ENCODE measurements at regions not wholly inside any gene's neighbourhood (a gene's known extent, or its start where the extent isn't known, plus 50 kb on each side); places are given as distances from the start of the nearest gene placed in this dataset.

DNA sequence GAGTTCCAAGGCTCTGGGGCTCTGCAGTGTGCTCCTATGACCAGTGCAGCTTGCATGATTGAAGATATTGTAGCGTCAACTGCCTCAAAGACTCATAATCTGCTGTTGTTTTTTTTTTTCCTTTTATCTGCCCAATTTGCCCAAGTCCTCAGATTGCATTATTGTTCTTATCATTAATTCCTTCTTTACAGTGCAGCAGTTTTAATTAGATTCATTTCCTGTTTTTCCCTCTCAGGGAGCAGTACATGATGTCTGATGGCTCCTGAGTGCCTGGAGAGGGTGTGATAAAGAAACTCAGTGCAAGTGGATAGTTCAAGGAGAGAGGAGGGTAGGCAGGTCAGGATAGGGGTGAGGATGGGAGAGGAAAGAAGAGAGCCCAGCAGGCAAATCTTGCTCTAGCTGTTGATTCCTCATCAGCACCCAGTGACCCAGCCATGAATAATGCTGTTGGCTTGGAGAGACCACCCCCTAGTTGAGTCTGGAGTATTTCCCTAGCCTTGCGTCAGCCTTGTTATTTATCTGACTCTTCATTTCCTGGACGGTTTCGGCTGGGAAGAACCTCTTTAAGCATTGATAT is 219.6 kb upstream of the SESN3 start:
- no peaks in the 10 kb centered on the region for H3K4me1 ChIP-seq (ENCODE audit: control extremely low read depth in 1 of 4, control insufficient read depth in 4 of 4, insufficient read depth in 4 of 4, low read length in 3 of 4)
- ChIA-PET CTCF (no interaction called here), POLR2A (no interaction called here)
- H3K4me3 ChIP-seq (ENCODE audit: control insufficient read depth in 1 of 7, extremely low read depth in 1 of 7, insufficient read depth in 4 of 7, low read depth in 2 of 7, low read length in 6 of 7): no peak overlapping the region
- no peaks in the 10 kb centered on the region for H3K36me3 ChIP-seq (ENCODE audit: control insufficient read depth in 4 of 4, insufficient read depth in 4 of 4, low read length in 3 of 4)
- H3K27ac ChIP-seq (ENCODE audit: insufficient read depth in 1 of 2, low read depth in 1 of 2, low read length in 2 of 2, poor library complexity in 1 of 2, severe bottlenecking in 2 of 2): no peak overlapping the region
- H3K27me3 ChIP-seq (replicated peaks in 2 of 5; ENCODE audit: control insufficient read depth in 4 of 5, insufficient read depth in 5 of 5, low read length in 4 of 5): no peaks in the 10 kb centered on the region
- peak in 2 of 3 donors; percentile 25 to 47 for DNase-seq
- no peaks in the 10 kb centered on the region for H3K9me3 ChIP-seq (ENCODE audit: control extremely low read depth in 1 of 5, control insufficient read depth in 4 of 5, insufficient read depth in 2 of 5, low read depth in 1 of 5, low read length in 4 of 5)
- 100% methylated on average over 1 of the region's 4 CpGs for WGBS (ENCODE audit: insufficient coverage)

DNA sequence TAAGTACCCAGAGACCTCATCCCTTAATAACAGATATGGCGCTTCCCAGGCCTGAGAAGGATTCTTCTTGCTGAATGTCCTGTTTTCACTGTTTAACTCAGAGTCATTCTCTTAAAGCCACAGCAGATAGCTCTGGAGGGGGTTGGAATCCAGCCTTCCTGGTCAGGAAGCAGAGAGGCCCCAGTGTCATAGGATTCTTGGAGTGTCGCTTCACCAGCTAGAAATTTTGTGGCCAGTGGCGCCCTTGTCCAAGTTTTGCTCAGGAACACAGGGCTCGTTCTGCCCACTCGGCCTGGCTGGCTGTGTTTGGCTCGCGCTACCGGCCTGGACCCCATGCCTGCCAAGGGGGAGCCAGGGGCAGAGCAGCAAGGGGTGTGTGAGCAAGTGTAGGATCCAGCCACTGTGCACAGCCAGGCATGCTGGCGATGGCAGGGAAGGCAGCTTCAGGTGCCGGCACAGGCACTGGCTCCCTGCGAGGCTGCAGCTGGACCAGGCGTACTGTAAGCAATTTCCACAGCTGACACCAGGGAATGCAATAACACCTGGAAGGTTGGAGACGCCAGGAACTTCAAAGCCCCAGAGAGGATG is 214.8 kb upstream of the SESN3 start:
- Histone ChIP-seq H3K4me3 (ENCODE audit: control insufficient read depth in 1 of 7, extremely low read depth in 1 of 7, insufficient read depth in 4 of 7, low read depth in 2 of 7, low read length in 6 of 7) (no peak overlapping the region), H3K9me3 (ENCODE audit: control extremely low read depth in 1 of 5, control insufficient read depth in 4 of 5, insufficient read depth in 2 of 5, low read depth in 1 of 5, low read length in 4 of 5) (no peaks in the 10 kb centered on the region), H3K27me3 (replicated peaks in 2 of 5; ENCODE audit: control insufficient read depth in 4 of 5, insufficient read depth in 5 of 5, low read length in 4 of 5) (no peaks in the 10 kb centered on the region), H3K27ac (ENCODE audit: insufficient read depth in 1 of 2, low read depth in 1 of 2, low read length in 2 of 2, poor library complexity in 1 of 2, severe bottlenecking in 2 of 2) (no peak overlapping the region), H3K36me3 (ENCODE audit: control insufficient read depth in 4 of 4, insufficient read depth in 4 of 4, low read length in 3 of 4) (no peaks in the 10 kb centered on the region), H3K4me1 (ENCODE audit: control extremely low read depth in 1 of 4, control insufficient read depth in 4 of 4, insufficient read depth in 4 of 4, low read length in 3 of 4) (no peaks in the 10 kb centered on the region)
- ChIA-PET CTCF (interaction anchor here (0.7 to 2.9 kb wide), 4 partner anchors 10 to 34 kb away, joined by 3 to 12 read pairs (median 4); no protein-coding TSS in a partner anchor), POLR2A (no interaction called here)
- 100% methylated on average over 13 of the region's 13 CpGs for WGBS (ENCODE audit: insufficient coverage)
- no peak for DNase-seq

DNA sequence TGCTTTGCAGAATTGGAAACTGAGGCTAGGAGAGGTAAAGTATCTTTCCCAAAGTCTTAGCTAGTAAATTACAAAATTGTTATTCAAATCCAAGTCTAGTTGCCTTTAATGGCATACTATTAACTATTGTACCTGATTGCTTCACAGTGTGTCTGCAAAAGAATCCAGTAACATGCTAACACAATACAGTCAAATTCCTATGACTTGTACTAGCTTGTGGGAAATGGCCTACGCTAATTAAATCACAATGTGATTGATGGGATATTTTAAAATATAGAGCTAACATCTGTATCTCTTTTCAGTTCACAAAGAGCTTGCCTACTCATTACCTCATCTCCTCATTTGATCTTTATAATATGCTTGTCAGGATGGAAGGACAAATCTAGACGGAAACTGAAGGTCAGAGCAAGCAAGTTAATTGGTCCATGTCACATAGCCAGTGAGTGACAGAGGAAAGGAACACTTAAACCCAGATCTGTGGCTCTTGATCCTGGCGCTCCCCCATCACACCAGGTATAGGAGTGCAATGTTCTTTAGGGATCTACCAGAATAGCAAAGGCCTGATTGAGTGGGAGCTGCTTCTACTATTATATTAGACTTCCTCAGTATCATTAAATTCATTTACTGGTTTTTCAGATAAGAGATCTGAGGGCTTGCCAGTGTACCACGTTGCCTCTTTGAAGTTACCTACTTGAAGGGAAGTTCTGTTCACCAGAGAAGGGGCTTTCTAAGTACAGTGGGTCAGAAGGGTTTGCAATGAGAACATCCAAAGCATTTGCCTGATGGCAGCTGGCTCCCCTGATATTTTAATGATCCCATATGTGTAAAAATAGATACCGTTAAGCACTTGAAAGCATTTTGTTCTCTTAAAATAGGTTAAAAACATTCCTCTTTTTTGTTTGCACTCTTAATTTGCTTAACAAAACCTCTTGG is 213.6 kb upstream of the SESN3 start:
- no peaks in the 10 kb centered on the region for H3K9me3 ChIP-seq (ENCODE audit: control extremely low read depth in 1 of 5, control insufficient read depth in 4 of 5, insufficient read depth in 2 of 5, low read depth in 1 of 5, low read length in 4 of 5)
- CTCF ChIA-PET: interaction anchor here (0.7 to 2.9 kb wide), 4 partner anchors 10 to 35 kb away, joined by 3 to 12 read pairs (median 4); no protein-coding TSS in a partner anchor
- no peaks in the 10 kb centered on the region for H3K27me3 ChIP-seq (replicated peaks in 2 of 5; ENCODE audit: control insufficient read depth in 4 of 5, insufficient read depth in 5 of 5, low read length in 4 of 5)
- no peaks in the 10 kb centered on the region for H3K36me3 ChIP-seq (ENCODE audit: control insufficient read depth in 4 of 4, insufficient read depth in 4 of 4, low read length in 3 of 4)
- POLR2A ChIA-PET: no interaction called here
- no peak overlapping the region for H3K4me3 ChIP-seq (ENCODE audit: control insufficient read depth in 1 of 7, extremely low read depth in 1 of 7, insufficient read depth in 4 of 7, low read depth in 2 of 7, low read length in 6 of 7)
- no peak overlapping the region for H3K27ac ChIP-seq (ENCODE audit: insufficient read depth in 1 of 2, low read depth in 1 of 2, low read length in 2 of 2, poor library complexity in 1 of 2, severe bottlenecking in 2 of 2)
- H3K4me1 ChIP-seq (ENCODE audit: control extremely low read depth in 1 of 4, control insufficient read depth in 4 of 4, insufficient read depth in 4 of 4, low read length in 3 of 4): no peaks in the 10 kb centered on the region
- WGBS (ENCODE audit: insufficient coverage): 13% methylated on average over 1 of the region's 5 CpGs
- DNase-seq: peak in 2 of 3 donors; percentile 13 to 23

DNA sequence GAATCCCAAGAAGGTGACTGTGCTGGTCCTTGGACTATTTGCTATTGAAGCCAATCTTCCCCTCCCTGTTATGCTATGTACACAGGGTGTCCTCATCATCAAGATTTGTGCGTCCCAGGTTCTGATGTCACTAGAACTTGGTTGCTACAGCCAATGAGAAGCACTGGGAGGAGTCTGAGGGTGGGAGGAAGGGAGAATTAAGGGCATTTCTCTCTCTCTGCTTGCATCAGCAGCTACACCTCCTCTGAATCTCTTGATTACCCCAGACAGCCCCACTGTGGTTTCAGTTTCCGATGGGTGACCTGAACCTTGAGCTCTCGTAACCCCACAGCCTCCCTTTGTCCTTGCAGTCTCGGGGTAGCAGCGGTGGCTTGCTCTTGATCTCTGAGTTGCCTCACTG is 212.4 kb upstream of the SESN3 start:
- 82% methylated on average over 3 of the region's 5 CpGs for WGBS (ENCODE audit: insufficient coverage)
- CTCF ChIA-PET: interaction anchor here (1.1 to 2.9 kb wide), 2 partner anchors 9 to 11 kb away, joined by 3 to 12 read pairs; no protein-coding TSS in a partner anchor
- DNase-seq: no peak

DNA sequence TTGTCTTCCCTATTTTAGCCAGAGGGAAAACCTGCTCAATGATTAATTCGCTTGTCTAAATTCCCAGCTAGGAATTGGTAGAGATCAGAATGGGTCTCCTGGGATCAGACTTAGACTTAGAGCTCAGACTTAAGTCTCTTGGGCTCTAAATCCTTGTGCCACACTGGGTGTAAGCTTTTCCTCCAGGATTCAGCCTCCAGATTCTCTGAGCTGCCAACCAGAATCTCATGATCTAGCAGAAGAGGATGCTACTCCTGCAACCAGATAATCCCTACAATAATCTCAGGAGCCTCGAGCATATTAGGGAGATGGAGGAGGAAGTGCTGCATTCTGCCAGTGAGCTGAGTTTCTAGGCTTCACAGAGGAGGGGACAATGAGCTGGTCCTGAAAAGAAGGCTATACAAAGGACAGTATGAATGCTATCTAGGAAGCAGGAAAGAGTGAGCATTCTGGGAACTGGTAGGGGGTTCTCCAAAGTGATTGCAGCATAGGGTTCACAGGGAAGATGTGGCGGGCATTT is 211.6 kb upstream of the SESN3 start:
- no peaks in the 10 kb centered on the region for H3K27me3 ChIP-seq (replicated peaks in 2 of 5; ENCODE audit: control insufficient read depth in 4 of 5, insufficient read depth in 5 of 5, low read length in 4 of 5)
- 100% methylated on average over 1 of the region's 3 CpGs for WGBS (ENCODE audit: insufficient coverage)
- DNase-seq: no peak
- H3K4me1 ChIP-seq (ENCODE audit: control extremely low read depth in 1 of 4, control insufficient read depth in 4 of 4, insufficient read depth in 4 of 4, low read length in 3 of 4): no peaks in the 10 kb centered on the region
- H3K4me3 ChIP-seq (ENCODE audit: control insufficient read depth in 1 of 7, extremely low read depth in 1 of 7, insufficient read depth in 4 of 7, low read depth in 2 of 7, low read length in 6 of 7): no peak overlapping the region
- H3K27ac ChIP-seq (ENCODE audit: insufficient read depth in 1 of 2, low read depth in 1 of 2, low read length in 2 of 2, poor library complexity in 1 of 2, severe bottlenecking in 2 of 2): no peak overlapping the region
- no peaks in the 10 kb centered on the region for H3K9me3 ChIP-seq (ENCODE audit: control extremely low read depth in 1 of 5, control insufficient read depth in 4 of 5, insufficient read depth in 2 of 5, low read depth in 1 of 5, low read length in 4 of 5)
- ChIA-PET CTCF (no interaction called here), POLR2A (no interaction called here)
- H3K36me3 ChIP-seq (ENCODE audit: control insufficient read depth in 4 of 4, insufficient read depth in 4 of 4, low read length in 3 of 4): no peaks in the 10 kb centered on the region

More for the DNA sequence above, 212.4 kb upstream of the SESN3 start:
- Histone ChIP-seq H3K27me3 (replicated peaks in 2 of 5; ENCODE audit: control insufficient read depth in 4 of 5, insufficient read depth in 5 of 5, low read length in 4 of 5) (no peaks in the 10 kb centered on the region), H3K4me3 (ENCODE audit: control insufficient read depth in 1 of 7, extremely low read depth in 1 of 7, insufficient read depth in 4 of 7, low read depth in 2 of 7, low read length in 6 of 7) (no peak overlapping the region), H3K9me3 (ENCODE audit: control extremely low read depth in 1 of 5, control insufficient read depth in 4 of 5, insufficient read depth in 2 of 5, low read depth in 1 of 5, low read length in 4 of 5) (no peaks in the 10 kb centered on the region), H3K27ac (ENCODE audit: insufficient read depth in 1 of 2, low read depth in 1 of 2, low read length in 2 of 2, poor library complexity in 1 of 2, severe bottlenecking in 2 of 2) (no peak overlapping the region), H3K4me1 (ENCODE audit: control extremely low read depth in 1 of 4, control insufficient read depth in 4 of 4, insufficient read depth in 4 of 4, low read length in 3 of 4) (no peaks in the 10 kb centered on the region), H3K36me3 (ENCODE audit: control insufficient read depth in 4 of 4, insufficient read depth in 4 of 4, low read length in 3 of 4) (no peaks in the 10 kb centered on the region)
- POLR2A ChIA-PET: no interaction called here

DNA sequence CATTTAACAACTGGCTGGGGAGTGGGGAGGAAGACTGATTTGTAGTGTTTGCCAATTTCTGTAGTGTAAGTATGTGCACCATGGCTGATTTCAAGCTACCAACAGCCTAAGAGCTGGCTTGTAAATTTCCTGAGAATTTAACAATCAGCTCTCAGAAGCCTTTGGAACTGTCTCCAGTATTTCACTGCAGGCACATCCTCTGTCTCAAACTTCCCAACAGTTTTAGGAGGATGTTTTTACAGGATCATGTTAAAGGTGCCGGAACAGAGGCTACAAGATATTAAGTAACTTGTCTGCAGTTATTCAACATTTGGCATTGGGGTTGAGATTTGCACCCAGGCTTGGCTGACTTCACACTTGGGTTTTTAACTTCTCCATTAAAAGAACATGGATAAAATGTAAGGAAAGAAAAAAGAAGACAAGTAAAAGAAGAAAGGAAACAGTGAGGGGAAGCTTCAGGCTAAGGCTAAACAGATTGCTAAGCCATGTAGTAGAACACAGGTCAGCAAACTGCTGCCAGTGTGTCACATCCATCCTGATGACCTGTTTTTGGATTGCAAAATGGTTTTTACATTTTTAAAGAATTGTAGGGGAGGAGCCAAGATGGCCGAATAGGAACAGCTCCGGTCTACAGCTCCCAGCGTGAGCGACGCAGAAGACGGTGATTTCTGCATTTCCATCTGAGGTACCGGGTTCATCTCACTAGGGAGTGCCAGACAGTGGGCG is 204.8 kb upstream of the SESN3 start:
- no peaks in the 10 kb centered on the region for H3K27me3 ChIP-seq (replicated peaks in 2 of 5; ENCODE audit: control insufficient read depth in 4 of 5, insufficient read depth in 5 of 5, low read length in 4 of 5)
- H3K4me3 ChIP-seq (ENCODE audit: control insufficient read depth in 1 of 7, extremely low read depth in 1 of 7, insufficient read depth in 4 of 7, low read depth in 2 of 7, low read length in 6 of 7): no peak overlapping the region
- no peaks in the 10 kb centered on the region for H3K9me3 ChIP-seq (ENCODE audit: control extremely low read depth in 1 of 5, control insufficient read depth in 4 of 5, insufficient read depth in 2 of 5, low read depth in 1 of 5, low read length in 4 of 5)
- H3K36me3 ChIP-seq (ENCODE audit: control insufficient read depth in 4 of 4, insufficient read depth in 4 of 4, low read length in 3 of 4): no peaks in the 10 kb centered on the region
- DNase-seq: no peak
- H3K27ac ChIP-seq (ENCODE audit: insufficient read depth in 1 of 2, low read depth in 1 of 2, low read length in 2 of 2, poor library complexity in 1 of 2, severe bottlenecking in 2 of 2): no peak overlapping the region
- WGBS (ENCODE audit: insufficient coverage): no CpG with 5 or more reads among the region's 9 CpGs
- POLR2A ChIA-PET: interaction anchor here (0.6 kb wide), 1 partner anchor 214 kb away, joined by 3 read pairs; no protein-coding TSS in a partner anchor
- peaks cover 0 to 3% (median 0%) of the 10 kb centered on the region in 4 experiments for H3K4me1 ChIP-seq (ENCODE audit: control extremely low read depth in 1 of 4, control insufficient read depth in 4 of 4, insufficient read depth in 4 of 4, low read length in 3 of 4)
- CTCF ChIA-PET: interaction anchor here (1.5 kb wide), 1 partner anchor 11 kb away, joined by 4 read pairs; no protein-coding TSS in a partner anchor
